H9 (cell line): ENCODE measurements at regions not wholly inside any gene's neighbourhood (a gene's known extent, or its start where the extent isn't known, plus 50 kb on each side); places are given as distances from the start of the nearest gene placed in this dataset.

Experiments used
- DNase-seq: peaks from one replicate; pipeline ENCODE4 v3.0.0-alpha.2; 2017
- H2AFZ ChIP-seq: one replicate; pipeline ENCODE4 v1.6.1; 2013; ENCODE audit warnings: mild to moderate bottlenecking, low read length, control low read depth, moderate library complexity
- H2AK5ac ChIP-seq: 2 replicates; pipeline ENCODE4 v1.6.1; 2013; ENCODE audit warnings: low read length, control low read depth, mixed read lengths; ENCODE audit not compliant: insufficient read length
- H2BK120ac ChIP-seq: one replicate; pipeline ENCODE4 v1.6.1; 2013; ENCODE audit warnings: low read depth, mild to moderate bottlenecking, low read length, control low read depth, inconsistent platforms; ENCODE audit not compliant: poor library complexity, severe bottlenecking
- H2BK12ac ChIP-seq: 2 replicates; pipeline ENCODE4 v1.6.1; 2013; ENCODE audit warnings: low read length, control low read depth, mixed read lengths, low read depth; ENCODE audit not compliant: insufficient read length
- H2BK15ac ChIP-seq: 2 replicates; pipeline ENCODE4 v1.6.1; 2013; ENCODE audit warnings: low read depth, low read length, control low read depth
- H2BK20ac ChIP-seq: one replicate; pipeline ENCODE4 v1.6.1; 2013; ENCODE audit warnings: low read depth, mild to moderate bottlenecking, low read length, control low read depth, inconsistent platforms; ENCODE audit not compliant: poor library complexity, severe bottlenecking
- H2BK5ac ChIP-seq: 2 replicates; pipeline ENCODE4 v1.6.1; 2013; ENCODE audit warnings: low read length, control low read depth, mixed read lengths; ENCODE audit not compliant: insufficient read length
- H3K14ac ChIP-seq: 2 replicates; pipeline ENCODE4 v1.6.1; 2013; ENCODE audit warnings: low read length, control low read depth; ENCODE audit not compliant: insufficient read depth
- H3K18ac ChIP-seq: 2 replicates; pipeline ENCODE4 v1.6.1; 2013; ENCODE audit warnings: low read depth, mild to moderate bottlenecking, mixed read lengths, low read length, control low read depth; ENCODE audit not compliant: insufficient read length
- H3K23ac ChIP-seq: 2 replicates; pipeline ENCODE4 v1.6.1; 2013; ENCODE audit warnings: low read length, control low read depth, mixed read lengths, low read depth; ENCODE audit not compliant: insufficient read length
- H3K23me2 ChIP-seq: 2 replicates; pipeline ENCODE4 v1.6.1; 2013; ENCODE audit warnings: low read depth, mild to moderate bottlenecking, mixed read lengths, low read length, control low read depth; ENCODE audit not compliant: insufficient read length, poor library complexity, severe bottlenecking
- H3K27ac ChIP-seq: 2 replicates; pipeline ENCODE4 v1.5.1; 2013; ENCODE audit warnings: low read length, control low read depth, mixed read lengths, low read depth; ENCODE audit not compliant: insufficient read length
- H3K27me3 ChIP-seq: 2 replicates; pipeline ENCODE4 v1.6.1; 2013; ENCODE audit warnings: low read length, control low read depth, inconsistent platforms; ENCODE audit not compliant: insufficient read depth
- H3K4ac ChIP-seq: 2 replicates; pipeline ENCODE4 v1.6.1; 2013; ENCODE audit warnings: low read depth, mild to moderate bottlenecking, control low read depth, inconsistent platforms, low read length, moderate library complexity
- H3K4me1 ChIP-seq: 2 replicates; pipeline ENCODE4 v1.6.1; 2013; ENCODE audit warnings: low read length, control low read depth, inconsistent platforms; ENCODE audit not compliant: insufficient read depth
- H3K4me2 ChIP-seq: 2 replicates; pipeline ENCODE4 v1.6.1; 2013; ENCODE audit warnings: low read length, control low read depth, mixed read lengths; ENCODE audit not compliant: insufficient read length, insufficient read depth
- H3K56ac ChIP-seq: 2 replicates; pipeline ENCODE4 v1.6.1; 2013; ENCODE audit warnings: low read depth, mild to moderate bottlenecking, mixed read lengths, low read length, control low read depth; ENCODE audit not compliant: insufficient read length
- H3K79me1 ChIP-seq: 2 replicates; pipeline ENCODE4 v1.6.1; 2013; ENCODE audit warnings: low read depth, mild to moderate bottlenecking, moderate library complexity, low read length, control low read depth, inconsistent platforms; ENCODE audit not compliant: insufficient read depth, poor library complexity, severe bottlenecking
- H3K79me2 ChIP-seq: 2 replicates; pipeline ENCODE4 v1.6.1; 2013; ENCODE audit warnings: low read length, control low read depth, inconsistent platforms; ENCODE audit not compliant: insufficient read depth
- H3K9ac ChIP-seq: 2 replicates; pipeline ENCODE4 v1.6.1; 2013; ENCODE audit warnings: low read length, control low read depth, mixed read lengths; ENCODE audit not compliant: insufficient read length; ENCODE audit errors: extremely low read depth
- H3K9me3 ChIP-seq: one replicate; pipeline ENCODE4 v1.6.1; 2013; ENCODE audit warnings: low read depth, low read length, inconsistent platforms; ENCODE audit not compliant: control insufficient read depth
- H3T11ph ChIP-seq: one replicate; pipeline ENCODE4 v1.6.1; 2013; ENCODE audit warnings: mild to moderate bottlenecking, low read length, control low read depth, inconsistent platforms
- H4K20me1 ChIP-seq: one replicate; pipeline ENCODE4 v1.6.1; 2013; ENCODE audit not compliant: control insufficient read depth, insufficient read length, insufficient read depth
- H4K5ac ChIP-seq: 2 replicates; pipeline ENCODE4 v1.6.1; 2013; ENCODE audit warnings: low read depth, mild to moderate bottlenecking, mixed read lengths, low read length, control low read depth; ENCODE audit not compliant: insufficient read length
- H4K8ac ChIP-seq: replicated peaks from 2 replicates; pipeline ENCODE4 v1.6.1; 2013; ENCODE audit warnings: low read length, control low read depth, mixed read lengths, low read depth; ENCODE audit not compliant: insufficient read length
- H4K91ac ChIP-seq: 2 replicates; pipeline ENCODE4 v1.6.1; 2013; ENCODE audit warnings: low read depth, mild to moderate bottlenecking, moderate library complexity, mixed read lengths, low read length, control low read depth; ENCODE audit not compliant: insufficient read length
- H3K27ac Mint-ChIP-seq, 3 experiments: 2 replicates in 2 of 3; 3 replicates in 1 of 3; pipeline ENCODE4 v1.8.0; 2020 to 2021; ENCODE audit warnings: mixed read lengths in 3 of 3, mild to moderate bottlenecking in 1 of 3, moderate library complexity in 1 of 3
- H3K27me3 Mint-ChIP-seq: 2 replicates; pipeline ENCODE4 v1.8.0; 2021; ENCODE audit warnings: low read depth, mild to moderate bottlenecking, moderate library complexity, mixed read lengths
- H3K36me3 Mint-ChIP-seq, 3 experiments: 2 replicates in 2 of 3; 3 replicates in 1 of 3; pipeline ENCODE4 v1.8.0; 2020 to 2021; ENCODE audit warnings: low read depth in 3 of 3, mixed read lengths in 3 of 3; ENCODE audit not compliant: insufficient read depth in 1 of 3
- H3K4me1 Mint-ChIP-seq, 2 experiments: 2 replicates each; pipeline ENCODE4 v1.8.0; 2020; ENCODE audit warnings: mixed read lengths in 2 of 2
- H3K4me3 Mint-ChIP-seq, 2 experiments: 2 replicates in 1 of 2; 3 replicates in 1 of 2; pipeline ENCODE4 v1.8.0; 2020 to 2021; ENCODE audit warnings: mild to moderate bottlenecking in 2 of 2, mixed read lengths in 2 of 2, moderate library complexity in 1 of 2
- H3K9me3 Mint-ChIP-seq, 2 experiments: 2 replicates in 1 of 2; 3 replicates in 1 of 2; pipeline ENCODE4 v1.8.0; 2020; ENCODE audit warnings: mild to moderate bottlenecking in 2 of 2, mixed read lengths in 2 of 2, moderate library complexity in 1 of 2
- CTCF ChIP-seq: fragments of 200-600 bp; sonication (generic); conservative IDR thresholded peaks from 3 replicates; pipeline ENCODE4 v1.8.0; 2021; ENCODE audit warnings: antibody characterized with exemption, mild to moderate bottlenecking
- WGBS: extraction: QIAGEN DNeasy Blood & Tissue Kit; methylation state at CpG from one replicate; pipeline ENCODE4 v1.1.7; 2013; ENCODE audit warnings: missing lambda C conversion rate, low lambda C conversion rate, mixed read lengths; ENCODE audit not compliant: insufficient read length; ENCODE audit errors: extremely low coverage; 5-methylcytosine and 5-hydroxymethylcytosine counted together

GRCh38 chr7:109076396-109076972, 506.8 kb downstream of the DNAJB9 start:
- H3K4ac ChIP-seq: no peak overlapping the region
- H3K23me2 ChIP-seq: no peaks in the 10 kb centered on the region
- no peak overlapping the region for H2BK120ac ChIP-seq
- Mint-ChIP-seq H3K4me3 (no peak overlapping the region), H3K9me3 (no peaks in the 10 kb centered on the region; a peak in 1 of 5 replicates), H3K27me3 (no peaks in the 10 kb centered on the region), H3K4me1 (peaks cover 14% of the 10 kb centered on the region in 2 experiments), H3K27ac (0 out of 7 replicates have a peak overlapping the region, but pooled peaks of 1 of the 3 experiments have one; percentile 25), H3K36me3 (no peaks in the 10 kb centered on the region)
- H4K5ac ChIP-seq: no peak overlapping the region
- no peaks in the 10 kb centered on the region for H3K9me3 ChIP-seq
- H4K20me1 ChIP-seq: no peaks in the 10 kb centered on the region
- no peak overlapping the region for H3K27ac ChIP-seq
- H3K23ac ChIP-seq: no peak overlapping the region
- H4K91ac ChIP-seq: no peak overlapping the region
- no peak overlapping the region for H3K18ac ChIP-seq
- no peak overlapping the region for H3K14ac ChIP-seq
- no peak overlapping the region for H3K56ac ChIP-seq
- H2BK20ac ChIP-seq: no peak overlapping the region
- no peak overlapping the region for H3K9ac ChIP-seq
- no peak overlapping the region for H2AFZ ChIP-seq
- no peak overlapping the region for H3T11ph ChIP-seq
- no peak overlapping the region for H2BK5ac ChIP-seq
- H2BK12ac ChIP-seq: no peak overlapping the region
- H3K79me1 ChIP-seq: no peaks in the 10 kb centered on the region
- H3K79me2 ChIP-seq: no peaks in the 10 kb centered on the region
- DNase-seq: no peak
- no peak overlapping the region for H2BK15ac ChIP-seq
- H4K8ac ChIP-seq: no peak overlapping the region
- no peak overlapping the region for H3K4me2 ChIP-seq
- H3K4me1 ChIP-seq: no peaks in the 10 kb centered on the region; the same call in 1 of the 2 replicates
- no CpG with 5 or more reads among the region's 2 CpGs for WGBS
- H3K27me3 ChIP-seq: no peaks in the 10 kb centered on the region
- no peak overlapping the region for H2AK5ac ChIP-seq
- no peak for TF ChIP-seq CTCF
